GM18499 (cell line): ENCODE measurements at regions not wholly inside any gene's neighbourhood (a gene's known extent, or its start where the extent isn't known, plus 50 kb on each side); places are given as distances from the start of the nearest gene placed in this dataset.

Source experiments
- ATAC-seq: cut with Tn5 transposase; IDR thresholded peaks from one replicate; pipeline ENCODE4 v1.9.1; 2021; ENCODE audit warnings: moderate number of reproducible peaks; ENCODE audit not compliant: insufficient read depth, unreplicated experiment

GRCh38 chr12:93098077-93098476, 169.0 kb upstream of the EEA1 start:
- ATAC-seq: no peak

GRCh38 chr12:93099792-93100191, 170.7 kb upstream of the EEA1 start:
- no peak for ATAC-seq

GRCh38 chr12:93100610-93101009, 171.5 kb upstream of the EEA1 start:
- ATAC-seq: no peak

GRCh38 chr12:93101367-93101766, 172.3 kb upstream of the EEA1 start:
- no peak for ATAC-seq

GRCh38 chr12:93102312-93102711, 173.2 kb upstream of the EEA1 start:
- ATAC-seq: no peak

- ATAC-seq: no peak
Measured at GRCh38 chr12:93102744-93103143, 173.6 kb upstream of the EEA1 start.

GRCh38 chr12:93103154-93103553, 174.1 kb upstream of the EEA1 start:
- no peak for ATAC-seq

GRCh38 chr12:93104535-93104934, 175.4 kb upstream of the EEA1 start:
- ATAC-seq: no peak

GRCh38 chr12:93106910-93107309, 177.8 kb upstream of the EEA1 start:
- ATAC-seq: no peak

GRCh38 chr12:93107514-93108312, 178.6 kb upstream of the EEA1 start:
- no peak for ATAC-seq

- ATAC-seq: no peak
Measured at GRCh38 chr12:93108985-93109384, 179.9 kb upstream of the EEA1 start.

- ATAC-seq: no peak
Measured at GRCh38 chr12:93109551-93110203, 180.6 kb upstream of the EEA1 start.

GRCh38 chr12:93111773-93112172, 182.7 kb upstream of the EEA1 start:
- ATAC-seq: no peak

GRCh38 chr12:93113317-93114006, 184.4 kb upstream of the EEA1 start:
- ATAC-seq: no peak

- no peak for ATAC-seq
Measured at GRCh38 chr12:93115198-93115601, 186.1 kb upstream of the EEA1 start.

- no peak for ATAC-seq
Measured at GRCh38 chr12:93115646-93116045, 186.6 kb upstream of the EEA1 start.

- ATAC-seq: no peak
Measured at GRCh38 chr12:93116632-93117031, 187.5 kb upstream of the EEA1 start.

GRCh38 chr12:93121729-93122488, 192.8 kb upstream of the EEA1 start:
- ATAC-seq: no peak

- no peak for ATAC-seq
Measured at GRCh38 chr12:93122569-93123091, 193.5 kb upstream of the EEA1 start.

GRCh38 chr12:93125126-93125525, 196.0 kb upstream of the EEA1 start:
- no peak for ATAC-seq
